IMR-90 (cell line): ENCODE measurements at regions not wholly inside any gene's neighbourhood (a gene's known extent, or its start where the extent isn't known, plus 50 kb on each side); places are given as distances from the start of the nearest gene placed in this dataset.

Source experiments
- ATAC-seq: fragments of 200-7000 bp; cut with Tn5 transposase; 2 replicates; pipeline ENCODE4 v1.9.1; 2020; ENCODE audit warnings: low read depth, mild to moderate bottlenecking, moderate library complexity
- BruUV-seq: library from RNA; stranded (reverse); fragments of 400-500 nt; replicated peaks from 2 replicates; lab custom pipeline; 2021; lab: Mats Ljungman, UMichigan
- CTCF ChIA-PET: fragments of 300-600 bp; formaldehyde crosslinking; extraction: SDS; loops from one replicate; lab custom pipeline; 2021; ENCODE audit warnings: antibody characterized with exemption; lab: Yijun Ruan, JAX
- POLR2A ChIA-PET: fragments of 300-600 bp; sonication (Branson Sonifier 250); formaldehyde crosslinking; loops from one replicate; lab custom pipeline; 2022; ENCODE audit warnings: antibody characterized with exemption; ENCODE audit not compliant: unreplicated experiment; lab: Charles Lee
- DNase-seq: peaks from one replicate; pipeline ENCODE4 v3.0.0; 2013
- H2AFZ ChIP-seq: replicated peaks from 2 replicates; pipeline ENCODE3; 2013; ENCODE audit warnings: low read length, mild to moderate bottlenecking; ENCODE audit not compliant: poor library complexity
- H2AK5ac ChIP-seq: 2 replicates; pipeline ENCODE4 v1.6.1; 2013; ENCODE audit warnings: low read depth, low read length, inconsistent platforms
- H2AK9ac ChIP-seq: replicated peaks from 2 replicates; pipeline ENCODE3; 2013; ENCODE audit warnings: mild to moderate bottlenecking, low read depth, low read length, moderate library complexity; ENCODE audit not compliant: poor library complexity
- H2BK120ac ChIP-seq: 2 replicates; pipeline ENCODE4 v1.6.1; 2013; ENCODE audit warnings: low read depth, low read length, inconsistent platforms
- H2BK15ac ChIP-seq: 3 replicates; pipeline ENCODE4 v1.6.1; 2013; ENCODE audit warnings: low read depth, low read length, inconsistent platforms
- H2BK20ac ChIP-seq: 2 replicates; pipeline ENCODE4 v1.6.1; 2013; ENCODE audit warnings: low read depth, mild to moderate bottlenecking, inconsistent platforms, low read length, moderate library complexity
- H2BK5ac ChIP-seq: 2 replicates; pipeline ENCODE4 v1.6.1; 2013; ENCODE audit warnings: mild to moderate bottlenecking, low read depth, low read length, inconsistent platforms; ENCODE audit not compliant: poor library complexity, severe bottlenecking
- H3K14ac ChIP-seq: replicated peaks from 2 replicates; pipeline ENCODE4 v1.6.1; 2013; ENCODE audit warnings: low read depth, low read length, inconsistent platforms
- H3K18ac ChIP-seq: 2 replicates; pipeline ENCODE4 v1.6.1; 2013; ENCODE audit warnings: low read depth, low read length, control low read depth
- H3K23ac ChIP-seq: 2 replicates; pipeline ENCODE4 v1.6.1; 2013; ENCODE audit warnings: low read depth, low read length, inconsistent platforms
- H3K27ac ChIP-seq: 2 replicates; pipeline ENCODE4 v1.5.1; 2013; ENCODE audit warnings: mild to moderate bottlenecking, control low read depth, low read length; ENCODE audit not compliant: insufficient read depth
- H3K27me3 ChIP-seq: 2 replicates; pipeline ENCODE4 v1.6.1; 2013; ENCODE audit warnings: low read length; ENCODE audit not compliant: control insufficient read depth, insufficient read depth
- H3K36me3 ChIP-seq: 2 replicates; pipeline ENCODE4 v1.6.1; 2013; ENCODE audit warnings: low read length, mixed read lengths; ENCODE audit not compliant: control insufficient read depth, insufficient read depth
- H3K4ac ChIP-seq: 2 replicates; pipeline ENCODE4 v1.6.1; 2013; ENCODE audit warnings: low read depth, low read length, inconsistent platforms
- H3K4me1 ChIP-seq: 2 replicates; pipeline ENCODE4 v1.6.1; 2013; ENCODE audit warnings: low read length, mixed read lengths; ENCODE audit not compliant: control insufficient read depth, insufficient read depth
- H3K4me2 ChIP-seq: 2 replicates; pipeline ENCODE4 v1.6.1; 2013; ENCODE audit warnings: low read depth, mild to moderate bottlenecking, control low read depth, low read length, moderate library complexity
- H3K4me3 ChIP-seq: 2 replicates; pipeline ENCODE4 v1.5.1; 2013; ENCODE audit warnings: low read depth, mild to moderate bottlenecking, control low read depth, low read length, moderate library complexity; ENCODE audit not compliant: insufficient read depth
- H3K56ac ChIP-seq: 2 replicates; pipeline ENCODE4 v1.6.1; 2013; ENCODE audit warnings: low read length, inconsistent platforms; ENCODE audit not compliant: insufficient read depth; ENCODE audit errors: extremely low read depth
- H3K79me1 ChIP-seq, 2 experiments: 2 replicates each; pipeline ENCODE4 v1.6.1; 2013; ENCODE audit warnings: low read length in 2 of 2, inconsistent platforms in 1 of 2, low read depth in 1 of 2
- H3K9ac ChIP-seq: 2 replicates; pipeline ENCODE4 v1.6.1; 2013; ENCODE audit warnings: low read depth, low read length, control low read depth
- H3K9me1 ChIP-seq: 2 replicates; pipeline ENCODE4 v1.6.1; 2013; ENCODE audit warnings: low read length, inconsistent platforms; ENCODE audit not compliant: insufficient read depth
- H3K9me3 ChIP-seq: 2 replicates; pipeline ENCODE4 v1.6.1; 2013; ENCODE audit warnings: low read length; ENCODE audit not compliant: control insufficient read depth, insufficient read depth
- H4K20me1 ChIP-seq: 2 replicates; pipeline ENCODE4 v1.6.1; 2013; ENCODE audit warnings: low read length, inconsistent platforms; ENCODE audit not compliant: insufficient read depth
- H4K5ac ChIP-seq: 2 replicates; pipeline ENCODE4 v1.6.1; 2013; ENCODE audit warnings: mild to moderate bottlenecking, low read depth, low read length, control low read depth
- H4K8ac ChIP-seq, 2 experiments: 2 replicates each; pipeline ENCODE4 v1.6.1; 2013; ENCODE audit warnings: low read depth in 2 of 2, low read length in 2 of 2, control low read depth in 1 of 2, inconsistent platforms in 1 of 2
- H4K91ac ChIP-seq: 2 replicates; pipeline ENCODE4 v1.6.1; 2013; ENCODE audit warnings: low read depth, low read length, inconsistent platforms; ENCODE audit not compliant: insufficient read depth
- CEBPB ChIP-seq: IDR thresholded peaks from 2 replicates; pipeline ENCODE4 v1.6.1; 2012; ENCODE audit warnings: low read depth, low read length, improper control_type of control experiment
- CHD1 ChIP-seq: IDR thresholded peaks from 2 replicates; pipeline ENCODE4 v1.6.1; 2012; ENCODE audit warnings: low read depth, low read length, improper control_type of control experiment
- FOS ChIP-seq: fragments of 150-350 bp; IDR thresholded peaks from 2 replicates; pipeline ENCODE4 v1.6.1; 2016; ENCODE audit warnings: low read depth, low read length
- MAFK ChIP-seq: IDR thresholded peaks from 2 replicates; pipeline ENCODE4 v1.6.1; 2012; ENCODE audit warnings: low read depth, low read length, improper control_type of control experiment
- MXI1 ChIP-seq: IDR thresholded peaks from 2 replicates; pipeline ENCODE4 v1.6.1; 2012; ENCODE audit warnings: low read depth, mild to moderate bottlenecking, low read length, moderate library complexity, borderline replicate concordance
- NFE2L2 ChIP-seq: fragments of 150-350 bp; IDR thresholded peaks from 2 replicates; pipeline ENCODE4 v1.6.1; 2016; ENCODE audit warnings: low read depth, mild to moderate bottlenecking, low read length
- POLR2A ChIP-seq: IDR thresholded peaks from 2 replicates; pipeline ENCODE4 v1.6.1; 2012; ENCODE audit warnings: mild to moderate bottlenecking, low read depth, low read length
- RCOR1 ChIP-seq: IDR thresholded peaks from 2 replicates; pipeline ENCODE4 v1.6.1; 2012; ENCODE audit warnings: mild to moderate bottlenecking, low read length, improper control_type of control experiment; ENCODE audit not compliant: insufficient replicate concordance
- RFX5 ChIP-seq: IDR thresholded peaks from 2 replicates; pipeline ENCODE4 v1.8.0; 2012; ENCODE audit warnings: low read depth, mild to moderate bottlenecking, low read length, moderate library complexity
- SMC3 ChIP-seq: fragments of 150-350 bp; IDR thresholded peaks from 2 replicates; pipeline ENCODE4 v1.6.1; 2016; ENCODE audit warnings: low read depth, mild to moderate bottlenecking, antibody characterized with exemption, low read length, moderate library complexity
- WGBS, 2 experiments: methylation state at CpG; one replicate each; pipeline versions ENCODE4 v1.1.5 to v1.1.7; 2013; ENCODE audit warnings: missing lambda C conversion rate in 2 of 2; ENCODE audit not compliant: insufficient read length in 1 of 2; ENCODE audit errors: extremely low coverage in 2 of 2; 5-methylcytosine and 5-hydroxymethylcytosine counted together
- dilution Hi-C: fragments of 300-500 bp; cut with HindIII; formaldehyde crosslinking; loops from one replicate; pipeline ENCODE4 v1.14.3; 2018; ENCODE audit warnings: low sequenced_read_pairs; ENCODE audit not compliant: unreplicated experiment
- in situ Hi-C: fragments of 300-500 bp; cut with MboI; formaldehyde crosslinking; loops from 3 replicates; pipeline ENCODE4 v1.14.3; 2019; ENCODE audit warnings: low sequenced_read_pairs, inconsistent platforms, mixed read lengths
- intact Hi-C: fragments of 100-400 bp; cut with micrococcal nuclease; formaldehyde crosslinking; loops from 2 replicates; pipeline ENCODE4 v1.10.0; 2022
- TF ChIP-seq, protein P1 (sequence below): fragments of 150-350 bp; IDR thresholded peaks from 2 replicates; pipeline ENCODE4 v1.6.1; 2017; ENCODE audit warnings: mild to moderate bottlenecking, antibody characterized with exemption, low read length, low read depth
- TF ChIP-seq, protein P2 (sequence below): fragments of 150-350 bp; IDR thresholded peaks from 2 replicates; pipeline ENCODE4 v1.6.1; 2016; ENCODE audit warnings: low read depth, mild to moderate bottlenecking, low read length, moderate library complexity, borderline replicate concordance
- TF ChIP-seq, protein P3 (sequence below): conservative IDR thresholded peaks from 2 replicates; pipeline ENCODE4 v1.5.1; 2012; ENCODE audit warnings: mild to moderate bottlenecking, low read depth, low read length, improper control_type of control experiment

DNA sequence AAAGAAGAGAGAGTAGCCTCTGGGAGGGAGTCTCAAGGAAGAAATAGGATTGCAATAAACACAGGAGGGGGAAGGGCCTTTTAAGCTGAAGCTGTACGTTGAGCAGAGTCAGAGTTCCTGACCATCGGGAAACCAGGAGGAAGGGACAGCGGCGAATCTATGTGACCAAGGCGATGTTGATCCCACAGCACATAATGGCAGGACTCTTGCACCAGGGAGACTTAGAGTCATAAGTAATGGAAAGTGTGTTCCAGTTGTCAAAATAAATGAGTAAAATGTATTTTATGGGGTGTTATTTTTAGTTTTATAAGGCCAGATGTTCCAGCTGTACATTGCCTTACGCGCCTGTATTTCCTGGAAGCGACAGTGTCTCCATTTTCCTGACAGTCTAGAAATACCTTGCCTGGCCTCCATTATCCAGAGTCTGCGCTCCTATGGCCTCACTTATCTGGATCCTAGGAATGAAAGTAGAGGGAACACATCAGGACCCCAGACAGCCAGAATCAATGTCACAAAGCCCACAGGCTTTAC, 152.8 kb upstream of the COPS8 start:
- H3K79me1 ChIP-seq, result no peaks in the 10 kb centered on the region
- H3K23ac ChIP-seq, result no peak overlapping the region
- H2BK20ac ChIP-seq, result no peak overlapping the region
- ChIA-PET CTCF (no interaction called here), POLR2A (no interaction called here)
- H3K36me3 ChIP-seq, result no peaks in the 10 kb centered on the region
- TF ChIP-seq CEBPB, result no peak
- no peak for TF ChIP-seq MXI1
- no peak for TF ChIP-seq MAFK
- TF ChIP-seq SMC3, result no peak
- TF ChIP-seq RCOR1, result no peak
- TF ChIP-seq NFE2L2, result no peak
- TF ChIP-seq, protein P1, sequence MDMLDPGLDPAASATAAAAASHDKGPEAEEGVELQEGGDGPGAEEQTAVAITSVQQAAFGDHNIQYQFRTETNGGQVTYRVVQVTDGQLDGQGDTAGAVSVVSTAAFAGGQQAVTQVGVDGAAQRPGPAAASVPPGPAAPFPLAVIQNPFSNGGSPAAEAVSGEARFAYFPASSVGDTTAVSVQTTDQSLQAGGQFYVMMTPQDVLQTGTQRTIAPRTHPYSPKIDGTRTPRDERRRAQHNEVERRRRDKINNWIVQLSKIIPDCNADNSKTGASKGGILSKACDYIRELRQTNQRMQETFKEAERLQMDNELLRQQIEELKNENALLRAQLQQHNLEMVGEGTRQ, result no peak
- no peak for TF ChIP-seq FOS
- TF ChIP-seq, protein P2, sequence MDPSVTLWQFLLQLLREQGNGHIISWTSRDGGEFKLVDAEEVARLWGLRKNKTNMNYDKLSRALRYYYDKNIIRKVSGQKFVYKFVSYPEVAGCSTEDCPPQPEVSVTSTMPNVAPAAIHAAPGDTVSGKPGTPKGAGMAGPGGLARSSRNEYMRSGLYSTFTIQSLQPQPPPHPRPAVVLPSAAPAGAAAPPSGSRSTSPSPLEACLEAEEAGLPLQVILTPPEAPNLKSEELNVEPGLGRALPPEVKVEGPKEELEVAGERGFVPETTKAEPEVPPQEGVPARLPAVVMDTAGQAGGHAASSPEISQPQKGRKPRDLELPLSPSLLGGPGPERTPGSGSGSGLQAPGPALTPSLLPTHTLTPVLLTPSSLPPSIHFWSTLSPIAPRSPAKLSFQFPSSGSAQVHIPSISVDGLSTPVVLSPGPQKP, result no peak
- no peak for TF ChIP-seq CHD1
- no peak for TF ChIP-seq RFX5
- TF ChIP-seq, protein P3, sequence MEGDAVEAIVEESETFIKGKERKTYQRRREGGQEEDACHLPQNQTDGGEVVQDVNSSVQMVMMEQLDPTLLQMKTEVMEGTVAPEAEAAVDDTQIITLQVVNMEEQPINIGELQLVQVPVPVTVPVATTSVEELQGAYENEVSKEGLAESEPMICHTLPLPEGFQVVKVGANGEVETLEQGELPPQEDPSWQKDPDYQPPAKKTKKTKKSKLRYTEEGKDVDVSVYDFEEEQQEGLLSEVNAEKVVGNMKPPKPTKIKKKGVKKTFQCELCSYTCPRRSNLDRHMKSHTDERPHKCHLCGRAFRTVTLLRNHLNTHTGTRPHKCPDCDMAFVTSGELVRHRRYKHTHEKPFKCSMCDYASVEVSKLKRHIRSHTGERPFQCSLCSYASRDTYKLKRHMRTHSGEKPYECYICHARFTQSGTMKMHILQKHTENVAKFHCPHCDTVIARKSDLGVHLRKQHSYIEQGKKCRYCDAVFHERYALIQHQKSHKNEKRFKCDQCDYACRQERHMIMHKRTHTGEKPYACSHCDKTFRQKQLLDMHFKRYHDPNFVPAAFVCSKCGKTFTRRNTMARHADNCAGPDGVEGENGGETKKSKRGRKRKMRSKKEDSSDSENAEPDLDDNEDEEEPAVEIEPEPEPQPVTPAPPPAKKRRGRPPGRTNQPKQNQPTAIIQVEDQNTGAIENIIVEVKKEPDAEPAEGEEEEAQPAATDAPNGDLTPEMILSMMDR, result no peak
- no peak for TF ChIP-seq POLR2A
- intact Hi-C loops, result no loop called here
- no peak overlapping the region for H3K14ac ChIP-seq
- no peak overlapping the region for H3K4me3 ChIP-seq
- H2BK15ac ChIP-seq, result no peak overlapping the region
- no peak for DNase-seq
- no peaks in the 10 kb centered on the region for H4K20me1 ChIP-seq
- H2AK5ac ChIP-seq, result no peak overlapping the region
- H3K18ac ChIP-seq, result no peak overlapping the region
- H2BK120ac ChIP-seq, result no peak overlapping the region
- BruUV-seq, result no TSS peak
- no peak overlapping the region for H3K4me2 ChIP-seq
- H3K9me1 ChIP-seq, result no peaks in the 10 kb centered on the region
- H4K91ac ChIP-seq, result no peak overlapping the region
- H3K27ac ChIP-seq, result no peak overlapping the region
- H3K9me3 ChIP-seq, result no peaks in the 10 kb centered on the region
- dilution Hi-C loops, result no loop called here
- no peaks in the 10 kb centered on the region for H3K4me1 ChIP-seq
- H4K5ac ChIP-seq, result no peak overlapping the region
- no peak for ATAC-seq
- no peak overlapping the region for H4K8ac ChIP-seq
- H3K27me3 ChIP-seq, result peaks cover 15% of the 10 kb centered on the region
- no peak overlapping the region for H3K4ac ChIP-seq
- H3K56ac ChIP-seq, result no peak overlapping the region
- no peak overlapping the region for H2AFZ ChIP-seq
- in situ Hi-C loops, result no loop called here
- no peak overlapping the region for H2BK5ac ChIP-seq
- no peak overlapping the region for H2AK9ac ChIP-seq
- no CpG with 5 or more reads among the region's 9 CpGs for WGBS, 2 experiments
- H3K9ac ChIP-seq, result no peak overlapping the region
